Muscle of back (tissue), 3 donors: ENCODE measurements at regions not wholly inside any gene's neighbourhood (a gene's known extent, or its start where the extent isn't known, plus 50 kb on each side); places are given as distances from the start of the nearest gene placed in this dataset.
"Not testable (repeated sequence)": the region's sequence is repeated elsewhere in the genome, so short reads cannot be mapped to it uniquely, and the experiment has no call there.

ENCODE experiments used
- DNase-seq, 3 donors: peaks; one replicate each; pipeline versions ENCODE4 v3.0.0 to v3.0.0-alpha.2; 2013

DNA sequence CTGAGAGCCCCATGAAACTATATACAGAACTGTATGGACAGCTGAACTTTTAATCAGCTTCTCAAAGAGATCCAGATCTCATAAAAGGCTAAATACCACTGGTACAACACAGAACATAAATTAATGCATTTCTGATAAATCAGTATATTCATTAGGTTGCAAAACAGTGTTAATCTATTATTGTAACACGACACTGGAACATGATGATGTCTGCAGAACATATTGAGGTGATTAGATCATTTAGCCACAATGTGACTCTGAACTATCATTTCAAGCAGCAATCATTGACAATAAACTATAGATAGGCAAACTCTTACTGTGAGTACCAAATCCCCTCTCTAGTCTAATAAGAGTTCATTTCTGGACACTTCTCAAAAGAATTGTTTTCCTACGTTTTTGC, 50.3 kb downstream of the GASK1B start:
- no peak for DNase-seq

DNA sequence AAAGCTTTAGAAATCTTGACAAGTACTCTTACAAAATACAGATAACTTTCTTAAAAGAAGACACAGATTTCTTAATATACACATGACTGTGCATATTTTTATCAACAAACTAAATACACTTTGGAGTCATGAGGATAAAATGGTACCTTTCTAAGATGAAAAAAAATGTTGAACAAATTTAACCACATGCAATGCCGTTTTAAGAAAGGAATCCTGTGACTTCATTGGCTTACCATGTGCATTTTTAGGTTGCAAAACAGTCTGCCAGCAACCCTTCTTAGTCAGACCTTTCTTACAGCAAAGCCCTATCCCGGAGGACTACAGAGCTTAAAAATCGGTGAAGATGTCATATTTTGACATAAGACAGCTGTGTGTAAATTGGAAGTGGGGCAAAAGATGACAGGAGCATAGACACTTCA, 51.7 kb downstream of the GASK1B start:
- peak; percentile 83 to 92 (median 90) for DNase-seq

DNA sequence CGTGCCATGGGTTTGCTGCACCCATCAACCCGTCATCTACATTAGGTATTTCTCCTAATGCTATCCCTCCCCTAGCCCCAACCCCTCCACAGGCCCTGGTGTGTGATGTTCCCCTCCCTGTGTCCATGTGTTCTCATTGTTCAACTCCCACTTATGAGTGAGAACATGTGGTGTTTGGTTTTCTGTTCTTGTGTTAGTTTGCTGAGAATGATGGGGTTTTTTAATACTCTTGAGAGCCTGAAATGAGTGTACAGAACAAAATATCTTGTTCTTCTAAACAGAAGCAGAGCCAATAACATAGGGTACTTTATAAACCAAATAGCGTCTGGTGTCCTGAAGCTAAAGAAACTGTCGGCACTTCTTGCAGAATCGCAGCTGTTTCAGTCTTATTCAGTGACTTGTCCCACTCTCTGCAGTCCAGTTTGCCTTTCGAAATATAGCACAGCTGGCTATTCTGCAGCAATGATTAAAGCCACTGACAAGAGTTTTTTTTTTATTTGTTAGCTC, 52.1 kb downstream of the GASK1B start:
- DNase-seq = peak in 2 of 3 donors; percentile 63 to 89

GRCh38 chr4:158112611-158113010, 60.2 kb downstream of the GASK1B start:
- no peak for DNase-seq

DNA sequence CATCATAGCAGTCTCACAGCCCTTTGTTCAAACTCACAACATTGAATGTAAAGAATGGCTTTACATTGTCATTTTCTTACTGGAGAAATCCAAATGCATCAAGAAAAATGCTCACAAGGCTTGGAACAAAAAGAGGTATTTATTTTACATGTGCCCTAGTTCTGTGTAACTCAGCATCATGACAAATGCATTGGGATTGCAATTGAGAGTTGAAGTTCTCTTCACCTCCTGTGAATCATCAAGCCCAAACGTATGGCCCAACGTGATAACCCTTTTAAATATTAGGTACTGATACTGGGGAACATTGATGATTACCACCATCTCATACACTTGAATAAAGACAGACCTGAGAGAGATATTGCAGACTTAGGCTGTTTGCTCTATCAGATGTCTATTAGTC, 61.6 kb downstream of the GASK1B start:
- no peak for DNase-seq

- no peak for DNase-seq
Measured at GRCh38 chr4:158102904-158103303, 69.9 kb downstream of the GASK1B start.

GRCh38 chr4:158099686-158100085, 73.1 kb downstream of the GASK1B start:
- DNase-seq = no peak

DNA sequence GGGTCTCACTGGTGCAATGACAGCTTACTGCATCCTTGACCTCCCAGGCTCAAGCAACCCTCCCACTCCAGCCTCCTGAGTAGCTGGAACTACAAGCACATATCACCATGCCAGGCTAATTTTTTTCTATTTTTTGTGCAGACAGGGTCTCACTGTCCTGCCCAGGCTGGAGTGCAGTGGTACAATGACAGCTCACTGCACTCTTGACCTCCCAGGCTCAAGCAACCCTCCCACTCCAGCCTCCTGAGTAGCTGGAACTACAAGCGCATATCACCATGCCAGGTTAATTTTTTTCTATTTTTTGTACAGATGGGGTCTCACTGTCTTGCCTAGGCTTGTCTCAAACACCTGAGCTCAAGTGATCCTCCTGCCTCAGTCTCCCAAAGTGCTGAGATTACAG, 74.0 kb downstream of the GASK1B start:
- DNase-seq = no peak

GRCh38 chr4:158094413-158095134, 78.3 kb downstream of the GASK1B start:
- no peak for DNase-seq

- DNase-seq = no peak
Measured at GRCh38 chr4:158090323-158090722, 82.5 kb downstream of the GASK1B start.

DNA sequence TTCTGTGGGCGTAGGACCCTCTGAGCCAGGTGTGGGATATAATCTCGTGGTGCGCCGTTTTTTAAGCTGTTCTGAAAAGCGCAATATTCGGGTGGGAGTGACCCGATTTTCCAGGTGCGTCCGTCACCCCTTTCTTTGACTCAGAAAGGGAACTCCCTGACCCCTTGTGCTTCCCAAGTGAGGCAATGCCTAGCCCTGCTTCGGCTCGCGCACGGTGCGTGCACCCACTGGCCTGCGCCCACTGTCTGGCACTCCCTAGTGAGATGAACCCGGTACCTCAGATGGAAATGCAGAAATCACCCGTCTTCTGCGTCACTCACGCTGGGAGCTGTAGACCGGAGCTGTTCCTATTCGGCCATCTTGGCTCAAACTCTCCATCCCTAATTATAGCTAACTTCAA, 82.9 kb downstream of the GASK1B start:
- not testable (repeated sequence) for DNase-seq

DNA sequence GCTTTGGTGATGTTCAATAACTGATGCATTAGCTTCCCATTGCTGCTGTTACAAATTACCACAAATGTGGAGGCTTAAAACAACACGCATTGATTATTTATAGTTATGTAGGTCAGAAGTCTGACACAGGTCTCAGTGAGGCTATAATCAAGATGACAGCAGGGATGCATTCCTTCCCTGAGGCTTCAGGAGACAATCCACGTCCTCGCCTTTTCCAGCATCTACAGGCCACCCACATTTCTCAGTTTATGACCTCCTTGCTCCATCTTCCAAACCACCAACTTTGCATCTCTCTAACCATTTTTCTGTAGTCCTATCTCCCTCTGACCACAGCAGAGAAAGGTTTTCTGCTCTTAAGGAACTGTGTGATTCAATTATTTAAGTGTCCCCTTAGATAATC, 92.5 kb downstream of the GASK1B start:
- DNase-seq = peak in 1 of 3 donors; percentile 26

DNA sequence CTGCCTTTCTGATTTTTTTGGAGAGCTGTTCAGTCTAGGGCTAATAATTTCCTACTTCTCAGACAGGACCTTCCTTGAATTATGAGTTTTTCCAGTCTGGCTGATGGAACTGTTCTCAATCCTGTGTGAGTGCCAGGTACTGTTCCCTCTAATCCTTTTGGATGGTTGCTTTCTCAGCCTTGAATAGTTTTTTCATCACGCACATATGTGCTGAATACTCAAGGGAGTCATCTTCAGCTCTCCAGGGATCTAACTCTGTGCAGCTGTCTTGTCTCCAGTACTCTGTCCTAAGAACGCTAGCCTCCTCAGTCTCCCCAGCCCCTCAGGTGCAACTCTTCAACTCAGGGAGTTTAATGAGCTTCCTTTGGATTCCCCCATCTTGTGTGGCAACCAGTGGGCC, 93.2 kb downstream of the GASK1B start:
- peak; percentile 27 to 87 (median 62) for DNase-seq

DNA sequence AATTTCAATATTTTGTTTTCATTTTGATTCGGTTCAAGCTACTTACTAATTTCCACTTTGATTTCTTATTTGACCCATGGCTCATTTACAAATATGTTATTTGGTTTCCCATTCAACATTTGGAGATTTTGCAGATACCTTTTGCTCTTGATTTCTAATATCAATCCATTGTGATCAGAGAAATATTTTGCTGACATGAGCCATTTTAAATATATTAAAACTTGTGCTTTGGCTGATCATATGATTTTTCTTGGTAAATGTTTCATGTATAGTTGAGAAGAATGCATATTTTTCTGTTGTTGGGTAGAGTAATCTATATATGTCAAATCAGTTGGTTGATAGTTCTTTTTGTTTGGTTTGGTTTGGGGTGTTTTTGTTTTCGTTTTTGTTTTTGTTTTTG, 95.0 kb downstream of the GASK1B start:
- no peak for DNase-seq

- no peak for DNase-seq
Measured at GRCh38 chr4:158074851-158075250, 98.0 kb downstream of the GASK1B start.

DNA sequence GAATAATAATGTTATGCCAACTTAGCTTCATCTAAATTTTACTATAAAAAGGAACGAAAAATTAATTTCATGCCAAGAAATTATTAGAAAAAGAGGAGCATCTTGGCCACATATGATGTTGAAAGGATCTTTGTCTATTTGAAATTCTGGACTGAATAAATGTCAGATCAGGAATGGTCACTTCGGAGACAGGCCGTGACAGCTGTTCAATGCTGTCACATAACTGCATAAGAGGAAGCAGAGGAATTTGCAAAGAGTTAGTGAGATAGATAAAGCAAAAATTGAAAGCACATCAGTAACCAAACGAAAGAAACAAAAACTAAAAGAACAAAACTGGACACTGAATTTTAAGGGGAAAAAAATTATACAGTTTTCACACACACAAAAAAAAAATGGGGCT, 100.9 kb downstream of the GASK1B start:
- DNase-seq = no peak

DNA sequence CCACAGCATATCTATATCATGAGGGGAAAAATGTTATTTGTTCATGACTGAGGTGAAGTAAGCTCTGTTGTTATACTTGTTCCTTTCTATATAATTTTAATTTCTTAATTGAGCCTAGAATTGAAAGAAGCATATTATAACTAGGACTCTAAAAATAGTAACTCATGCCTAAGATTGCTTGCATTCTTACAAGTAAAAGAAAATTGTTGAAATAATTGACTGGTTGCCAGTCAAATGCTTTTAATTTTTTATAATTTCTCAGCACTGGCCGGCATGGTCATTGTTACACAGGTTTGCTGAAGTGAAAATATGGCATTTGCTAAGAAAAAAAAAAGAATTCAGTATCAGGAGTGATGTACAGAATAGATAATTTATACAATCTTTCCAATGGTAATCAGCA, 104.8 kb downstream of the GASK1B start:
- no peak for DNase-seq

GRCh38 chr4:158067646-158068045, 105.2 kb downstream of the GASK1B start:
- no peak for DNase-seq

GRCh38 chr4:158065603-158066002, 107.2 kb downstream of the GASK1B start:
- no peak for DNase-seq

DNA sequence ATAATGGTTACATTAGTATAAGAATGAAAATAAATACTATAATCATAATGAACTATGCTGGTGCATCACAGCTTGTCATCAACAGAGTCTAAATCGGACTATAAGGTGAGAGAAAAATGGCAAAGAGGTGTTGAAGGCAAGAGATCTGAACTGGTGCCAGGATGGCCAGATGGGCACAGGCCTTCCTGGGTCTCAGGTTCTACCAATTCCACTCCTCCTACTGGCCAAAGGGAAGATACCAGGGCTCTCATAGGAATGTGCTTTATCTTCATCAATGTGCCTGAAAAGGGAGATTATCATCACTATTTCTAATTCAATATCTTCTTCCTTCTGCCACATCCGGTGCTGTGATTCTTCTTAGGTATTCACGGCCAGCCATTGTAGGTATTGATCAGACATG, 107.6 kb downstream of the GASK1B start:
- no peak for DNase-seq

GRCh38 chr4:158056689-158057245, 116.1 kb downstream of the GASK1B start:
- DNase-seq = no peak

DNA sequence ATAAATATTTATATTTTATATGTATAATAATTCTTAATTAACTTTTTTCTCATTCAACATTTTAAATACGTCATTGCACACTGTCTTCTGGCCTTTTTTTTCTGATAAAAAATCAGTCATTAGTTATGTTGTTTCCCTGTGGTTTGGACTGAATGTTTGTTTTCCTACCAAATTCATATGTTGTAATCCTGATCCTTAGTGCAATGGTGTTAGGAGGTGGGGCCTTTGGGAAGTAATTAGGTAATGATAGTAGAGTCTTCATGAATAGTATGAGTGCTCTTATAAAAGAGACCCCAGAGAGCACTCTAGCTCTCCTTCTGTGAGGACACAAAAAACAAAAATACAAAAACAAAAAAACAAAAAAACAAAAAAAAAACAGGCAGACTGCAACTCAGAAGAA, 117.2 kb downstream of the GASK1B start:
- DNase-seq = no peak

GRCh38 chr4:158053801-158054200, 119.0 kb downstream of the GASK1B start:
- no peak for DNase-seq

DNA sequence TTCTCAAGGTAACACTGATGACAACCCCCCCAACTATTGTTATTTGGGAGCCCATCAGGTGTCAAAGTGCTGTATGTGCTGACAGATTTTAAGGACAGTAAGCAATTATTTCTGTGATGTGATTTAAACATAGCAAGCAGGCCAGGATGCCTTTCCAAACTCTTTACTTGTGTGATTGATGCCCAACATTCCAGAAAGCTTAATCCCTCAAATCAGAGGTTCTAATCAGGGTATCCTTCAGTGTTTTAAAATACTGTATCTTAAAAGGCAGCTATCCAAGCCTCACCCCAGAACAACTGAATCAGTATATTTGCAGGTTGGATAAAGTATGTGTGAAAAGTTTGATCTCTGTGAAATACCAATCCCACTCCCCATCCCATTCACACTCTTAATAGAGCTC, 119.7 kb downstream of the GASK1B start:
- no peak for DNase-seq
